GM12873 (cell line): ENCODE measurements at regions not wholly inside any gene's neighbourhood (a gene's known extent, or its start where the extent isn't known, plus 50 kb on each side); places are given as distances from the start of the nearest gene placed in this dataset.

Experiments
- TF ChIP-seq, protein P1 (sequence below): IDR thresholded peaks from 2 replicates; pipeline ENCODE4 v1.5.1; 2012; ENCODE audit warnings: low read depth, mild to moderate bottlenecking, moderate library complexity, low read length, control low read depth; ENCODE audit not compliant: insufficient read depth; ENCODE audit errors: missing control alignments

DNA sequence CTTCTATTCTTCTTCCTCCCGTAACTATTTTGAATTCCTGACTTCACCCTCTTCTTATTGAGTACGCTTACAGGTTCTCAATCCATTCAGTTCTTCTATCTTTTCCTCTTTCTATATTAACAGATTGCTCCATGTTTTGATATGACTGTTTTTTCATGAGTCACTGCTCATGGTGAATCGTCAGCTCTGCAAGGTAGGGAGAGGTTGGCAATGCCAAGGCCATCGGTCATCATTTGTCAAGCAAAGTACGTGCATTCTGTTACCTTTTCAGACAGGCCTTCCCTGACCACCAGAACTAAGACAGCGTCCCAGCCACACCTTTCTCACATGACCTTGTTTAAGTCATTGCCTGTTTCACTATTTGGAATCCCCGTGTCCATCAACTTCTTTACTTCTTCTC is 1001.9 kb upstream of the SORCS1 start:
- TF ChIP-seq, protein P1, sequence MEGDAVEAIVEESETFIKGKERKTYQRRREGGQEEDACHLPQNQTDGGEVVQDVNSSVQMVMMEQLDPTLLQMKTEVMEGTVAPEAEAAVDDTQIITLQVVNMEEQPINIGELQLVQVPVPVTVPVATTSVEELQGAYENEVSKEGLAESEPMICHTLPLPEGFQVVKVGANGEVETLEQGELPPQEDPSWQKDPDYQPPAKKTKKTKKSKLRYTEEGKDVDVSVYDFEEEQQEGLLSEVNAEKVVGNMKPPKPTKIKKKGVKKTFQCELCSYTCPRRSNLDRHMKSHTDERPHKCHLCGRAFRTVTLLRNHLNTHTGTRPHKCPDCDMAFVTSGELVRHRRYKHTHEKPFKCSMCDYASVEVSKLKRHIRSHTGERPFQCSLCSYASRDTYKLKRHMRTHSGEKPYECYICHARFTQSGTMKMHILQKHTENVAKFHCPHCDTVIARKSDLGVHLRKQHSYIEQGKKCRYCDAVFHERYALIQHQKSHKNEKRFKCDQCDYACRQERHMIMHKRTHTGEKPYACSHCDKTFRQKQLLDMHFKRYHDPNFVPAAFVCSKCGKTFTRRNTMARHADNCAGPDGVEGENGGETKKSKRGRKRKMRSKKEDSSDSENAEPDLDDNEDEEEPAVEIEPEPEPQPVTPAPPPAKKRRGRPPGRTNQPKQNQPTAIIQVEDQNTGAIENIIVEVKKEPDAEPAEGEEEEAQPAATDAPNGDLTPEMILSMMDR = no peak

DNA sequence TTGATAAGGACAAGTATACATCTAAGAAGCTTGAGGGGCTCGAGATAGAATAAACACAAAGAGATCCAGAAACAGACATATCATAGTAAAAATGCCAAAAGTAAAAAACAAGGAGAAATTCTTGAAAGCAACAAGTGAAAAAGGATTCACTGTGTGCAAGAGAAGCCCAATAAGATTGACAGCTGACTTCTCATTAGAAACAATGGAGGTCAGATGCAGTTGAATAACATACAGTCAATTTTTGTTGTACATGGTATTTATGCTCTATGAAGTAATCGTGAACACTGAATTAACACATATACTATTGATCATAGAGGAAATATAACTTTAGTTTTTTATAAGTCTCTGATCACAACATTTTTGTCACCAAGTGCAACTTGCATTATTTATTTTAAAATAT is 982.8 kb upstream of the SORCS1 start:
- TF ChIP-seq, protein P1 = no peak

DNA sequence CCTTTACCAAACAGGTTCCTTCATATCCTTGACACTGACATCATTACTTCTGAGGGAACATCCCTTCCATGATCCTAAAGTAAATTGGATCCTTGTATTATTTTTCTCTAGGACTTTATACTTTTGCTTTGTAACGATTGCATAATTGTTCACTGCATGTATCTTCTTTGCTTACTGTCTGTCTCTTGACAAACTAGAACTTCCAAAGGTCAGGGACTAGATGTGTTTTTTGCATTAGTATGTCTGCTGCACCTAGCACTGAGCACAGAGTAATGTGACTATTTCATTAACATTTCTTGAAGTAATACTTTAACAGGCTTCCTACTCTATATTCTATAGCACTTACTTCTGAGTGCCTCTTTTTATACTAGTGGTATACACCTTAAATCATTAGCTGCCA is 976.6 kb upstream of the SORCS1 start:
- TF ChIP-seq, protein P1 = no peak

DNA sequence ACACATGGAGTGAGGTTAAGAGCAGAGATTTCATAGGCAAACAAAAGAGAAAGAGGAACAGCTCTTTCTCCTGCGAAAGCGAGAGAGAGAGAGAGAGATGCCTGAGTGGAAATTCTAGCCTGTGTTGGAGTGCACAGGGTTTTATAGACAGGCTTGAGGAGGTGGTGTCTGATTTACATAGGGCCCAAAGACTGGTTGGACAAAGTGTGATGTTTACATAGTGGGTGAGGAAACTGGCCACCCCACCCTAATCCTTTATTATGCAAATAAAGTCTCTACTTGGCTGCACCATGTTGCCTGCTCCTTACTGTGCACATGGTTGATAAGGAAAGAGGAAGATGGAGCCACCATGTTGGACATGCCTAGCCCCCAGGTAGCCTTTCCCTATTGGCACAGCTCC is 967.8 kb upstream of the SORCS1 start:
- TF ChIP-seq, protein P1 = no peak

DNA sequence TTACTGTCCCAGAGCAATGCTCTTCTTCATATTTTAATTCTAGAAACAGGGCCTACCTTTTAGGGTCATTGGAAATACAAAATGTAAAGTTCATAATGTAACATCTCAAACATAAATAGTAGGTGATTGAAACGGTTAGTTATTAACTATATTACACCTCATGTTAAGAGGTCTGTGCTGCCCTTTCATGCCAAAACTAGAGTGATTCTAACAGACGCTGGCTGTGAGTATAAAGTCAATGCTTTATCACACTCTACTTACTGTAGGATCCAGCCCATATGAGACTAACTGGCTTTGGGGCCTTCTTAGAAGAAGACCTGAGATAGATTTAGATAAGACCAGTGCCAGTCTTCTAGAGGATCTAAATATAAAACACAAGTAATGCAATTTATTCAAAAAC is 966.1 kb upstream of the SORCS1 start:
- TF ChIP-seq, protein P1 = no peak

DNA sequence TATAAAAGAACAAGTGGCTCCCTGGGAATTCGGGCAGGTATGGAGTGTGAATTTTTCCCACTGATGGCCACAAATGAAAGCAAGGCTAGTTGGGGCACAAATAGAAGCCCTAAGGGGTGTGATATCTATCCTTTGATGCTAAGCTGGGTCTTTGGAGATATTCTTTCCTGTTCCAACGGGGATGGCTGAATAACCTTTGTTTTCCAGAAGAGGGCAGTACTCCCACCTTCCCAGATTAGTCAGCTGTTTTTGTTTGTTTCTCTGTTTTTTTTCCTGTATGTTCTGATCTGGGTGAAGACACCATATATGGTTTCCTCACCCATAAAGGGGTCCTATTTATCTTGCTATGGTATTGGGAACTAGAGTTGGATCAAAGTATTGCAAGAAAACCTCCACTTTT is 947.7 kb upstream of the SORCS1 start:
- TF ChIP-seq, protein P1 = peak; percentile 40

DNA sequence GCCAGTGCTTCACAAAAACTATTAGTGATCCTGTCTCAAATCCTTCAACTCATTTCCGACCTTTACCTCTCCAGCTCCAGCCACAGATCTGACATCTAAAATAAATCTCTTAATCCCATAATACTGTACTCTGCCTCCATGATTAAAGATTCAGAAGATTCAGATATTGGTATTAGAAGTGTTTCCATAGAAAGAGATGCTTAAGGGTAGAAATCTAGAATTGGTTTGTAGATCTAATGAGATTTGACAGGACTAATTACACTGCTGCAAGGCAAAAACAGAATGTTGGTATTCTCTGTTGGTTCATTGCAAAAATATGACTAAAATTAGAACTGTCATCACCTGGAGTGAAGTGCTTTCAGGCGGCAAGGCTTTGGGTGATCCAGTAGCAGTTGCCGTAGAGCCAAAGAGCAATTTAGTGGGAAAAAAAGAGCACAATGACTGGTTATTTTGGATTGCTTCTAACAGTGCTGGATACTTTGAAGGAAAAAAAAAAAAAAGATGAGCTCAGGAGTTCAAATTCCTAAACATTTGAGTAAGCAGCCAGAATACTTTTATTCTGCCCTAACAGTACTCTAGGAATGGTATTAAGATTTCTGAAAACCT is 940.1 kb upstream of the SORCS1 start:
- TF ChIP-seq, protein P1 = no peak
